NCI-H146 (cell line): ENCODE measurements at regions not wholly inside any gene's neighbourhood (a gene's known extent, or its start where the extent isn't known, plus 50 kb on each side); places are given as distances from the start of the nearest gene placed in this dataset.
"Not testable (repeated sequence)": the region's sequence is repeated elsewhere in the genome, so short reads cannot be mapped to it uniquely, and the experiment has no call there.

Source experiments
- DNase-seq: peaks from one replicate; lab custom pipeline; 2025; lab: John Stamatoyannopoulos, UW

GRCh38 chr7:3094701-3095445, 51.2 kb upstream of the CARD11 start:
- no peak for DNase-seq

- DNase-seq, result no peak
These were observed 54.1 kb upstream of the CARD11 start for GRCh38 chr7:3097734-3098133.

DNA sequence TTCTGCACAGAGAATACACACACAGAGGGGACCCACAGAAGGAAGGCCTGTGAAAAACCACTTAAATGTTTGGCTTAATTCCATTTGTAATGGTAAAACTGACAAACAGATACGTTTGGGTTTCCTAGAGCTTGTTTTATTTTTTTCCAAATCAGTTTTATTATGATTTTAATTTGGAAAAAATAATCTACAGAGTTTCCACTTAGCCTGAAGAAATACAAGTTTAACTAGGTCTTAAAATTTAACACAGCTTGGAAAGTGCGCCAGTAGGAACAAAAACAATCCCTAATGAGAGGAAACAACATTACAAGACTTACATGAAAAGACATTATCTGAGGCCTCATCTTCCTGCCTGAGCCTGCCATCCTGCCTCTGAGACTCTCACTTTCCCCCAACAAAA, 58.5 kb upstream of the CARD11 start:
- no peak for DNase-seq

DNA sequence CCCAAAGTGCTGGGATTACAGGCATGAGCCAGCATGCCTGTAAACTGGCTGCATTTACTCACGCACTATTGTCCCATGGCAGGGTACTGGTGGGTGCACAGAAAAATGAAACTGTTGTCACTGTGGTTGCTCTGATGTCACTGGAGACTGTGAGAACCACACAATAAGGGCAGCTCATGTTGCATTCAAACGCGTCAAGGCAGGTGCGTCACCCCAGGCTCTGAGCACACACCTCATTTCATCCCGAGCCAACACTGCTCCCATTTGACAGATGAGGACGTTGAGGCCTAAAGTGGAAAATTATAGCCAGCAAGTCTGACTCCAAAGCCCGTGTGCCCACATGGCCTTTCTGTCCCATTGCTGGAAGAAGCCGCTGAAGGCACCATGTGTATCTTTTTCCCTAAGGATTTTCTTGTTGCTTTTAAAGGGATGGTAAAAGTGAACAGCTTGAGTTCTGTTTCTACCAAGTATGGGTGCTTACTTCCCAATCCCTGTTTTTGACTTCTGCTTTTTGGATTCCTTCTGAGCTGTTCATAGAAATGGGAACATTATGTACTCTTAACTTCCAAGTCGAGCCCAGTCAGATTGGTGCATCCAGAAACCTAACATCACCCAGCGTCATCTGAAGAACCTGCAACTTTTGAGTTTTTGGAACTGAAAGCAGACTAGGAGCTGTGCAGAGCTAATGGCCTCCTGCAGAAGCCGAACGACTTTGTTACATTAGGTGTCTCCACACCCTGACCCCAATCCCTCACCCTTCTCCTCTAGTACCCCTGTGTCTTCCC, 60.1 kb upstream of the CARD11 start:
- no peak for DNase-seq

DNA sequence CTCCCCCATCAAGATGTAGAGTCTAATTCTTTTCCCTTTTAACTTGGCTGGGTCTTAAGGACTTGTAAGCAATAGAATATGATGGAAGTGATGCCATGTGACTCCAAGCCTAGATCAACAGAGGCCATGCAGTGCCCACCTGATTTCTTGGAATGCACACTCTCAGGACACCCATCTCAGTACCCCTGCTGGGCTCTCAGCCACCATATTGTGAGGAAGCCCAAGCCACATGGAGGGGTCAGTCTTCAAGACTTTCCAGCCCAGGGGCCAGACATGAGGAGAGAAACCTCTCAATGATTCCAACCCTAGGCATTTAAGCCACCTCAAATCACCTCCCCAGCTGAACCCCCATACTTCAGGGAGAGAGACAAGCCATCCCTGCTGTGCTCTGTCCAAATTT, 62.2 kb upstream of the CARD11 start:
- DNase-seq, result no peak

GRCh38 chr7:3106361-3106826, 62.7 kb upstream of the CARD11 start:
- DNase-seq, result no peak

GRCh38 chr7:3107228-3107763, 63.6 kb upstream of the CARD11 start:
- DNase-seq, result no peak

DNA sequence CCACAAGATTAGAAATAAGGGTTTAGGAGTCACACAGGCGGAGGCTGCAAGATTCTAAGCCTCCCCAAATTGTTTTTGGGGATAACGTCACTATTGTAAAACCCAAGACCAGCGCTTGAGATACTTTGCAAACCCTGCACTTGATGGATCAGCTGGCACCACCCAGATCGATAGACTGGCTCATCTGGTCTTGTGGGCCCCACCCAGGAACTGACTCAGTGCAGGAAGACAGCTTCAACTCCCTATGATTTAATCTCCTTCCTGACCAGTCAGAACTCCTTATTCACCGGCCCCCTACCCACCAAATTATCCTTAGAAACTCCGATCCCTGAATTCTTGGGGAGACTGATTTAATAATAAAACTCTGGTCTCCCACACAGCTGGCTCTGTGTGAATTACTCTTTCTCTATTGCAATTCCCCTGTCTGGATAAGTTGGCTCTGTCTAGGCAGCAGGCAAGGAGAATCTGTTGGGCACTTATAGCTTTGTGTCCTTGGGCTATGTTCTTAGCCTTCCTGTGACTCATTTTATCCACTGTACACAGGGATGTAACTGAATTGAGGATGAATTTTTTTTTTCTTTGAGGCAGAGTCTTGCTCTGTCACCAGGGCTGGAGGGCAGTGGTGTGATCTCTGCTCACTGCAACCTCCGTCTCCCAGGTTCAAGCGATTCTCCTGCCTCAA, 64.4 kb upstream of the CARD11 start:
- no peak for DNase-seq

DNA sequence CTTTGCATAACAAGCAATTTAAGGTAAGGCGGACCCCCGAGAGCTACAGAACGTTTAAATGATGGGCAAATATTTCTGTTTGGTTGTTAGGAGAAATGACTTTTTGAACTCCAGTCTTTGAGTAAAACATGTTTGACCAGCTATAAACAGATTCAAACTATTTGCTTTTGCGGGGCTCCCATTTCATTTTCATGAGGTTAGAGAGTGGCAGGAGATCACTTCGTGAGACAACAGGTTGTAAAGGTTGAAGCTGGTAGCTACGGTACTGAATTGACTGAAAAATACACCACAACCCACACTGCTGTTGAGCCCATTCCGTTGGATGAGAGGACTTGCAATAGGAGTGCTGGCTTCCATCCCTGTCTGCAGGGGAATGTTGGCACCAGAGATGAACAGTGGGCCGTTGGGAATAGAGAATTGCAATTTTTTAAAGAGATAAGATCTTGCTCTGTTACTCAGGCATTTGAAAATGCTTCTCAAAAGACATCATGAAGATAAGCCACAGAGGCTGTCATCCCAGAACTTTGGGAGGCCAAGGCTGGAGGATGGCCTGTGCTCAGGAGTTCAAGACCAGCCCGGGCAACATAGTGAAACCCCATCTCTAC, 65.7 kb upstream of the CARD11 start:
- no peak for DNase-seq

DNA sequence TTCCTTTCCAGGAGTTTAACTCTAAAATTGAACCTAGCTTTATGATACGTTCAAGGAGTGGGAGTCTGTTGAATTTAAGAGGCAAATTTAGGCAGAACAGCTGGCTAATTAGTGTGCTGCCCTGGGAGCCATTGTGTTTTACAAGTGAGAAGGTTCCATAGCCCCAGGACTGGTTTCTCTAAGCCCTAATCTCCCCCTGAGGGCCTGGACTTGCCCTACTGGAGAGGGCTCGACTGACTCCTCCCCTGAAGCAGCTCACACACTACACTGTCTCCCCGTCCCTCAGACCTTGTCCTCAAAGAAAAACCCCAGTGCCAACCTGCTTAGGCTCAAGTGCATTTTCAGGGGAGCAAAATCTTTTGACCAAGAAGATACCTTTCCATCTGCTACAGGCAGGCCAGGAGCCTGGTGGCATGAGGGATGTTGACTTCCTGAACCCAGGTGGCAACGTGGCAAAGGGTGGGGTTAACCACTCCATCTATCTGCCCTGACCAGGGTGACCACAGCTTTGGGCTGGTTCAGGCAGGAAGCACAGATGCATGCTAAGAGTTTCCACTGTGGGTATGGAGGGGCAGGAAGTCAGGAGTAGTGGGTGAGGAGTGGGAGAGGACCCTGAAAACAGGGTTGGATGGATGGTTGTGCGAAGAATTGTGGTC, 68.9 kb upstream of the CARD11 start:
- DNase-seq, result peak; percentile 54

- no peak for DNase-seq
These were observed 71.2 kb upstream of the CARD11 start for GRCh38 chr7:3114917-3115316.

- no peak for DNase-seq
These were observed 73.4 kb upstream of the CARD11 start for GRCh38 chr7:3117081-3117480.

- DNase-seq, result no peak
These were observed 74.0 kb upstream of the CARD11 start for GRCh38 chr7:3117488-3118231.

DNA sequence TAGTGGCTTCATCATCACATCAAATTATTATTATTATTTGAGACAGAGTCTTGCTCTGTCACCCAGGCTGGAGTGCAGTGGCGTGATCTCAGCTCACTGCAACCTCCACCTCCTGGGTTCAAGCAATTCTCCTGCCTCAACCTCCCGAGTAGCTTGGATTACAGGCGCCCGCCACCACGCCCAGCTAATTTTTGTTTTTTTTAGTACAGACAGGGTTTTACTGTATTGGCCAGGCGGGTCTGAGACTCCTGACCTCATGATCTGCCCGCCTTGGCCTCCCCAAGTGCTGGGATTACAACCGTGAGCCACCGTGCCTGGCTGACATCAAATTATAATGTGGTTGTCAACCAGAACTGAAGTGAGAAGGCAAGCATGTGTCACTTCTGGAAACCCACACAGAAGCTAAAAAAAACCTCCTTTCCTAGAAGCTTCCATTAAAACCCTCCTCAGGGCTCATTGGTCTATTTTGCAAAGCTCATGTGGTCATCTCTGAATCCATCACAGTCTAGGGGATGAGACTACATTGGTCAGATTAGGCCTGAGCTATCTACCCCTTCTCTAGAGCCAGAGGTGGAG, 75.8 kb upstream of the CARD11 start:
- DNase-seq, result not testable (repeated sequence)

DNA sequence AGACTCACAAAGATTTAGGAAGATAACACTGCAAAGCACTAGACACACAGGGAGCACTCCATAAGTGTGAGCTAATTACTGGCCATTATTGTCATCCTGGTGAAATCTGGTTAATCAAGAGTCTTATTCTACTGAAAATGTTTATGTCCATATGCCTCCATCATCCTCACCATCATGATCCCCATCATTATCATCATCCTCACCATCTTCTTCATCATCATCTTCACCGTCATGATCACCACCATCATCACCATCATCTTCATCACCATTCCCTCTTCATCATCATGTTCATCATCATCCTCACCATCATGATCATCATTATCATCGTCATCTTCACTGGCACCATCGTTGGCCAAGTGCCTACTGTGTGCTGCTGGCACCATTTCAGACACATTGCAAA, 76.3 kb upstream of the CARD11 start:
- DNase-seq, result no peak

GRCh38 chr7:3120513-3120912, 76.8 kb upstream of the CARD11 start:
- DNase-seq, result no peak

DNA sequence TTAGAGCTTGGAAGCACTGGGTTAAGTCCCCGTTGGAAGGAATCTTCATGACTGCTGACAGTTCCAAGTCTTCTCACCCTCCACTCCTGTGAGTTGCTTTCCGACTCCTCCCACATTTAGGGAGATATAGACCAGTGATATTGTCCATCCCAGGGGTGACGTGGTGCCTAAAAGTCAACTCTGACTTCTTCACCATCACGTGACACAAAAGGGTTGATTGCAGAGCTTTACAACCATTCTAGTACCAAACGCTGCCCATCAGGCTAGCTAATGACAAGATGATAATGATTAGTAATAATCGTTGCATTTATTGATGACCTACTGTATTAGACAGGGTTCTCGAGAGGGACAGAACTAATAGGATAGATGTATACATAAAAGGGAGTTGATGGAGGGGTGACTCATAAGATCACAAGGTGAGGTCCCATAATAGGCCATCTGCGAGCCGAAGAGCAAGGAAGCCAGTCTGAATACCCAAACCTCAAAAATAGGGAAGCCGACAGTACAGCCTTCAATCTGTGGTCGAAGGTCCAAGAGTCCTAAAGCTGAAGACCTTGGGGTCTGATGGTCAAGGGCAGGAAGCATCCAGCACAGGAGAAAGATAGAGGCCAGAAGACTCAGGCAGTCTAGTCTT, 85.3 kb upstream of the CARD11 start:
- DNase-seq, result no peak

- no peak for DNase-seq
These were observed 90.2 kb upstream of the CARD11 start for GRCh38 chr7:3133811-3134385.

DNA sequence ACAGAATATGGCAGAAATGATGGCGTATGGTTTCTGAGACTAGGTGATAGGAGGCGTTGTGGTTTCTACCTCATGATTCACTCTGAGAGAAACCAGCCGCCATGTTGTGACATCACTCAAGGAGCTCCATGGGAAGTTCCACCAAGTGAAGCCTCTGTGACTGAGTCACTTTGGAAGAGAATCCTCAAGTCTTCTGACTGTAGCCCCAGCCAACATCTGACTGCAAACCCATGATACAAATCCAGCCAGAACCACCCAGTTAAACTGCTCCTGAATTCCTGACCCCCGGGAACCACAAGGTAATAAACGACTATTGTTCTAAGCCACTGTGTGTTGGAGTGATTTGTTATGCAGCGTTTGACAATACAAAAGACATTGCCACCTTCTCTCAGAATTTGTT, 91.1 kb upstream of the CARD11 start:
- DNase-seq, result no peak

GRCh38 chr7:3135626-3136025, 92.0 kb upstream of the CARD11 start:
- DNase-seq, result no peak
